ENCODE measurements at regions not wholly inside any gene's neighbourhood (a gene's known extent, or its start where the extent isn't known, plus 50 kb on each side); places are given as distances from the start of the nearest gene placed in this dataset.

GRCh38 chr10:128993443-128993842, 473.6 kb upstream of the MGMT start:
- intact Hi-C loops (cut with micrococcal nuclease) (no loop called here), dilution Hi-C loops (cut with MboI; ENCODE audit: extremely low pct_ligation_motif_present, low sequenced_read_pairs) (no loop called here)
- no TSS peak for BruUV-seq (replicated peaks)
- Histone ChIP-seq H2AFZ (ENCODE audit: low read depth, low read length) (no peak overlapping the region), H3K4me2 (ENCODE audit: insufficient read depth, low read length) (no peak overlapping the region), H3K79me2 (ENCODE audit: control insufficient read depth, insufficient read depth, low read length) (no peaks in the 10 kb centered on the region), H3K4me3 (replicated peaks in 1 of 3; ENCODE audit: insufficient read depth in 1 of 3, low read depth in 1 of 3, low read length in 3 of 3) (no peak overlapping the region), H3K27ac (ENCODE audit: insufficient read depth, low read depth, low read length) (no peak overlapping the region), H3K9me3 (replicated peaks; ENCODE audit: control insufficient read depth, insufficient read depth, low read length) (no peaks in the 10 kb centered on the region), H3K9ac (replicated peaks; ENCODE audit: extremely low read depth, insufficient read depth, low read length) (no peak overlapping the region), H3K4me1 (ENCODE audit: control insufficient read depth, extremely low read depth, insufficient read depth, low read length) (no peaks in the 10 kb centered on the region), H3K27me3 (ENCODE audit: control insufficient read depth in 2 of 2, insufficient read depth in 2 of 2, low read length in 2 of 2) (no peaks in the 10 kb centered on the region), H4K20me1 (replicated peaks; ENCODE audit: control insufficient read depth, extremely low read depth, insufficient read depth, low read length) (no peaks in the 10 kb centered on the region), H3K9me1 (replicated peaks; ENCODE audit: control insufficient read depth, extremely low read depth, insufficient read depth, low read length) (no peaks in the 10 kb centered on the region), H3K36me3 (ENCODE audit: control insufficient read depth in 2 of 2, extremely low read depth in 1 of 2, insufficient read depth in 2 of 2, low read length in 2 of 2) (no peaks in the 10 kb centered on the region)
- CTCF ChIA-PET = no interaction called here
- DNase-seq (ENCODE audit: low read depth, low spot score) (no peak), FAIRE-seq (no peak)
- TF ChIP-seq POLR2AphosphoS5 (IDR thresholded peaks at IDR 0.05; ENCODE audit: insufficient read depth, low read depth, low read length) (no peak), CTCF (IDR thresholded peaks at IDR 0.05; ENCODE audit: extremely low read depth in 1 of 2, insufficient read depth in 1 of 2, low read depth in 1 of 2, low read length in 2 of 2) (no peak), FOS (IDR thresholded peaks at IDR 0.05; ENCODE audit: borderline replicate concordance, insufficient read depth, low read length) (no peak), MYC (IDR thresholded peaks at IDR 0.05; ENCODE audit: low read depth, low read length) (no peak), POLR2A (IDR thresholded peaks at IDR 0.05; ENCODE audit: low read depth, low read length) (no peak), JUN (IDR thresholded peaks at IDR 0.05; ENCODE audit: borderline replicate concordance, insufficient read depth, insufficient read length, low read depth) (no peak), EZH2 (IDR thresholded peaks at IDR 0.05; ENCODE audit: borderline replicate concordance, low read depth, low read length, severe bottlenecking) (no peak), GATA2 (IDR thresholded peaks at IDR 0.05; ENCODE audit: insufficient read depth, insufficient read length, low read depth, low read length) (no peak), MAX (IDR thresholded peaks at IDR 0.05; ENCODE audit: insufficient read depth, insufficient read length) (no peak)
- POLR2A ChIA-PET = no interaction called here
